Mononuclear cell (primary cell): ENCODE measurements at regions not wholly inside any gene's neighbourhood (a gene's known extent, or its start where the extent isn't known, plus 50 kb on each side); places are given as distances from the start of the nearest gene placed in this dataset.

Source experiments
- H3K27me3 ChIP-seq: 2 replicates; pipeline ENCODE4 v1.6.0; 2011; ENCODE audit warnings: low read length, control low read depth; ENCODE audit not compliant: insufficient read depth
- H3K4me1 ChIP-seq: 2 replicates; pipeline ENCODE4 v1.5.1; 2011; ENCODE audit warnings: mild to moderate bottlenecking, low read length, control low read depth; ENCODE audit not compliant: insufficient read depth
- H3K4me3 ChIP-seq: 2 replicates; pipeline ENCODE4 v1.5.1; 2011; ENCODE audit warnings: mild to moderate bottlenecking, low read length, moderate library complexity
- H3K9me3 ChIP-seq: 2 replicates; pipeline ENCODE4 v1.5.1; 2011; ENCODE audit warnings: low read depth, mild to moderate bottlenecking, control low read depth, low read length

DNA sequence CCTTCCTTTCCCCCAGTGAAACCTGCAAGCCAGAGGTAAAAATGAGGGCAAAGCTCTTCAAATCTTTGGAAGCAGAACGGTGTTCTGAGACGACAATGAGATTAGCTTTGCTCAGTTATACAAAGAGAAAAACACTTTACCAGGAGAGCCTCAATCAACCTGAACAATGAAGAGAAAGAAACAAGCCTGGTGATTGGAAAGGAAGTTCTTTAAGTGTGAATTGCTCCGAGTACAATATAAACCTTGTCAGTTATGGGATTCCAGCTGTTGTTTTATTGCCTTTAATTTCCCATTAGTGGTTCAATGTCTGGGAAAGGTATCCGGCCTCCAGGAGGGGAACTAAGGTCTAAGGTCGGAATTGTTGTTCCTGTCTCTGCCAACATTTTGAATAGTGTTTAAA is 901.6 kb downstream of the EPHA4 start:
- no peaks in the 10 kb centered on the region for H3K9me3 ChIP-seq
- H3K27me3 ChIP-seq = no peaks in the 10 kb centered on the region
- no peaks in the 10 kb centered on the region for H3K4me1 ChIP-seq
- no peak overlapping the region for H3K4me3 ChIP-seq

GRCh38 chr2:220673151-220673874 is 898.8 kb downstream of the EPHA4 start:
- H3K9me3 ChIP-seq = no peaks in the 10 kb centered on the region

DNA sequence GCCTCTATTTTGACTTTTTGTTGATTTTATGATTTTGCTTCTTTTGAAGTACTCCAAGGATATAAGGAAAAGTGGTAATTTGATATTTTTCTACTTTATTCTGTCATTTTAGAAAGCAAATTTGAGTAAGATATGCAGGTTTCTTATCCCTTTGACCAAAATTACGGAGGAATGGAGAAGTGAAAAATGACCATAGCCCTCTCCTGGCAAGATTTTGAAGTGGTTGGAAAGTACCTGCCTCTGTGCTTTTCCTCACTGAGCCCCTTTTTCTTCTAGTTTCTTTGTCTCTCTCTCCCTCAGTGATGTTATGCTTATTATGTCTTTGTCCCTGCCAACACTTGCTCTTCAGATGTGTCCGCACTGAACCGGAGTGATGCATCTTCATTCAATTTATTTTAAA is 898.1 kb downstream of the EPHA4 start:
- H3K4me3 ChIP-seq = no peak overlapping the region
- no peaks in the 10 kb centered on the region for H3K4me1 ChIP-seq
- peaks cover 4% of the 10 kb centered on the region for H3K27me3 ChIP-seq
- no peaks in the 10 kb centered on the region for H3K9me3 ChIP-seq

More at GRCh38 chr2:220673151-220673874, 898.8 kb downstream of the EPHA4 start:
- H3K27me3 ChIP-seq = peaks cover 4% of the 10 kb centered on the region
- H3K4me3 ChIP-seq = no peak overlapping the region
- no peaks in the 10 kb centered on the region for H3K4me1 ChIP-seq

- no peaks in the 10 kb centered on the region for H3K9me3 ChIP-seq
- H3K27me3 ChIP-seq = peaks cover 4% of the 10 kb centered on the region
- H3K4me1 ChIP-seq = no peaks in the 10 kb centered on the region
- H3K4me3 ChIP-seq = no peak overlapping the region
Observed at GRCh38 chr2:220676695-220677094, 895.4 kb downstream of the EPHA4 start.

DNA sequence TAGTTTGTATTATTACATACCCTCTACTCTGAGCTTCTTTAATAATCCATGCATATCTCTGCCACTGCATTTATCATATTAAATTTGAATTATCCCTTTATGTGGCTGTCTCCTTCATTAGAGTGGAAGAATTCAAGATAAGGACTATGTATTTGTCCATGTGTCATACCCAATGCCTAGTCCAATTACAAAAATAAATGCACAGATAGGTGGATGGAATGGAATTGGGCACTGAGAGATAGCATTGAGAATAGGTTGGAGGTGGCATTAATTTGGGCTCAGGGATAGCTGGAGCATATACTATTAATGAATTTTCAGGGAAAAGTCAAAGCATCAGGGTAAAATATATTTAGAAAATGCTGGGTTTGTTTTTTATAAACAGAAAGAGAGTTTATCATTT is 893.2 kb downstream of the EPHA4 start:
- H3K4me3 ChIP-seq = no peak overlapping the region
- no peaks in the 10 kb centered on the region for H3K4me1 ChIP-seq
- peaks cover 4% of the 10 kb centered on the region for H3K27me3 ChIP-seq
- no peaks in the 10 kb centered on the region for H3K9me3 ChIP-seq

GRCh38 chr2:220682616-220683015 is 889.5 kb downstream of the EPHA4 start:
- no peaks in the 10 kb centered on the region for H3K4me1 ChIP-seq
- H3K9me3 ChIP-seq = no peaks in the 10 kb centered on the region
- no peaks in the 10 kb centered on the region for H3K27me3 ChIP-seq
- no peak overlapping the region for H3K4me3 ChIP-seq

DNA sequence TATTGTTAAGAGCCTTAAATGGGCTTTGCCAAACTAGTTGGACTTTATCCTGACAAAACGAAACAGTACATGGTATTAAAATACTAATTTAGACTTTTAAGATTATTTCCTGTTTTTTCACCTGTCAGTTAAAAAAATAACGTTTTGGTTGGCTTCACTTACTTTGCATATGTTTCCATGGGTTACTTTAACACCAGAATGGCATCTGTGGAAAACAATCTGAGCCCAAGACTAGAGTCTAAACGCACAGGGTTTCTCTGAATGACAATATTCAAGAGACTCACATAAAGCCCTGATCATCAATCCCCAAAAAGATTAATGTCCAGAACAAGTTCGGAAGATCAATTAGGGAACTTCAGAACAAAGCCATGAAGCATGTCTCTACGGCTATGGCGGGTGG is 888.0 kb downstream of the EPHA4 start:
- no peaks in the 10 kb centered on the region for H3K27me3 ChIP-seq

GRCh38 chr2:220687231-220687843 is 884.8 kb downstream of the EPHA4 start:
- no peaks in the 10 kb centered on the region for H3K9me3 ChIP-seq
- no peaks in the 10 kb centered on the region for H3K4me1 ChIP-seq
- H3K4me3 ChIP-seq = no peak overlapping the region
- no peaks in the 10 kb centered on the region for H3K27me3 ChIP-seq

More for the DNA sequence above, 888.0 kb downstream of the EPHA4 start:
- H3K4me3 ChIP-seq = no peak overlapping the region
- no peaks in the 10 kb centered on the region for H3K4me1 ChIP-seq
- H3K9me3 ChIP-seq = no peaks in the 10 kb centered on the region

DNA sequence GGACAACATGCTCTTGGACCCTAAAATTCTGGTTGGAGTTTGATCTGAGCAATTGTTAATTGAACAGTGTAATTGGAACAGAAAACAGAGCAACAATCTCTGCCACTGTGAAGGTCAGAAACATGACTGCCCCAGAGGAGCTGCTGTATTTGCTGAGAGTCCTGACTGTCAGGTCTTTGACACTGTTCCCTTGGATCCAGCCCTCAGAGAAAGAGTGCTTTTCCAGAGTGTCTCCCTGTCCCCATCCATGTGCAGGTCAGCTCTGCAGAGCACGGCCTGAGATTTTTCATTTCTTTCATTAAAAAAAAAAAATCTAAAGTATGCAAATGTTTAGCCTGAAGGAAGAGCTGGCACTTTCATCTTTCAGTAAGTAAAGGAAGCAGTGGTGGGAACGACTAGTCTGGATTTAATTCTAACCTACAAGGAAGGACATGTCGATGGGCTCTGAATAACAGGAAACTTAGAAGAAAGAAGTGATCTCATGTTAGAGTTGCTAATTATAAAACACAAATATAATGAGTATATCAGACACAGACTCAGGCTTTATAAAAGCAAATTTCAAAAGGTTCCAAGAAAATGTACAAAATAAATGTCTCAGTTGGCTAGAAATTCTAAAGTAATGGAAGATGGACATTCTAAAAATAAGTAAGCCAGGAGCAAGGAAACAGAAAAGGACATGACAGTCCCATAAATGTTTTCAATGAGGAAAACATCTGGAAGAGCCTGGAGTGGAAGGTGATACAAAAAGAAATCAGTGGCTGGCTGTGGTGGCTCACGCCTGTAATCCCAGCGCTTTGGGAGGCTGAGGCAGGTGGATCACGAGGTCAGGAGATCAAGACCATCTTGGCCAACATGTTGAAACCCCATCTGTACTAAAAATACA is 876.5 kb downstream of the EPHA4 start:
- Histone ChIP-seq H3K4me1 (no peaks in the 10 kb centered on the region), H3K9me3 (no peaks in the 10 kb centered on the region), H3K27me3 (peaks cover 2% of the 10 kb centered on the region), H3K4me3 (no peak overlapping the region)

- H3K9me3 ChIP-seq = no peaks in the 10 kb centered on the region
- peaks cover 2% of the 10 kb centered on the region for H3K27me3 ChIP-seq
- H3K4me3 ChIP-seq = no peak overlapping the region
- H3K4me1 ChIP-seq = no peaks in the 10 kb centered on the region
Observed at GRCh38 chr2:220696280-220696669, 875.8 kb downstream of the EPHA4 start.

DNA sequence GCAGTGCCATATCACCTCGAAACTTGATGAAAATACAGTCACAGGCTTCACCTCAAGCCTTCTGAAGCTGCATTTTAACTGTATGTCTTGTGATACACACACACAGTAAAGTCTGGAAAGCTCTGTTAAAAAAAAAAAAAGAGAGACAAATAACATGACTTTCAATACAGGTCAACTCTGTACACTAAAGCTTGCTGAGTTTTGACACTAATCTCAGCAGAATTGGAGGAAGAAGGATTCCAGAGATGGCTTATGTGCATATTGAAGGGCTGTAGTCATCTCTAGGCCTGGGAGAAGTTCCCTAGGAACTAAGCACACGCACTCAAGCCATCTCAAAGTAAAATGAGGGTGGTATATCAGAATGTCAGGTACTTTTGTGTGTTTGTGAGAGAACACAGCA is 875.1 kb downstream of the EPHA4 start:
- no peaks in the 10 kb centered on the region for H3K4me1 ChIP-seq
- no peaks in the 10 kb centered on the region for H3K9me3 ChIP-seq
- peaks cover 2% of the 10 kb centered on the region for H3K27me3 ChIP-seq
- H3K4me3 ChIP-seq = no peak overlapping the region

- Histone ChIP-seq H3K4me1 (no peaks in the 10 kb centered on the region), H3K27me3 (no peaks in the 10 kb centered on the region)
Observed at GRCh38 chr2:220701115-220701514, 871.0 kb downstream of the EPHA4 start.

DNA sequence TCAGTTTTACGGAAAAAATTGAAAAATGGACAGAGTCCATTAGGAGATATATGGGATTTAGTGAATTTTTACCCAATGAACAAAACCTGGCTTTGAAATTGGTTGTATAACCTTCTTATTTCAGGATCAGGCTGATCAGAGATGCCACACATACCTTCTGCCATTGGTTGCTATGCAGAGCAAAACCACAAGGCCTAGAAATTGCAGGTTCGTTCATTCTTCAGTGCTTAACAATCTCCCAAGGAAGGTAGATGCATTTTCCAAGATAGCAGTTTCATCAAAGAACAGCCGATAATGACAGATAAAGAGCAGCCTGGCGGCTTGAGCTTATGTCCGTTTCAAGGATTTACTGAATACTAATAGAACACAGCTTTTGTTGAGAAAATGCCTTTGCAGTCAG is 868.8 kb downstream of the EPHA4 start:
- H3K4me3 ChIP-seq = no peak overlapping the region
- no peaks in the 10 kb centered on the region for H3K27me3 ChIP-seq
- H3K9me3 ChIP-seq = no peaks in the 10 kb centered on the region
- no peaks in the 10 kb centered on the region for H3K4me1 ChIP-seq

More at GRCh38 chr2:220701115-220701514, 871.0 kb downstream of the EPHA4 start:
- Histone ChIP-seq H3K9me3 (no peaks in the 10 kb centered on the region), H3K4me3 (no peak overlapping the region)

- Histone ChIP-seq H3K4me1 (no peaks in the 10 kb centered on the region), H3K27me3 (no peaks in the 10 kb centered on the region), H3K4me3 (no peak overlapping the region), H3K9me3 (no peaks in the 10 kb centered on the region)
Observed at GRCh38 chr2:220704081-220704480, 868.0 kb downstream of the EPHA4 start.

- no peaks in the 10 kb centered on the region for H3K27me3 ChIP-seq
- no peak overlapping the region for H3K4me3 ChIP-seq
- H3K9me3 ChIP-seq = no peaks in the 10 kb centered on the region
- no peaks in the 10 kb centered on the region for H3K4me1 ChIP-seq
Observed at GRCh38 chr2:220704810-220705209, 867.3 kb downstream of the EPHA4 start.
